ENCODE measurements at regions not wholly inside any gene's neighbourhood (a gene's known extent, or its start where the extent isn't known, plus 50 kb on each side); places are given as distances from the start of the nearest gene placed in this dataset.

GRCh38 chr7:148527717-148528168, 62.8 kb upstream of the C7orf33 start:
- Histone ChIP-seq H3K4me1 (no peaks in the 10 kb centered on the region), H2AFZ (no peak overlapping the region), H3K27ac (no peak overlapping the region), H3K4me2 (ENCODE audit: low read length) (no peak overlapping the region), H3K9ac (no peak overlapping the region), H3K9me3 (ENCODE audit: control insufficient read depth, low read length) (no peaks in the 10 kb centered on the region), H3K36me3 (ENCODE audit: control insufficient read depth, insufficient read depth, low read length) (no peaks in the 10 kb centered on the region), H3K4me3 (ENCODE audit: low read depth, low read length) (no peak overlapping the region), H3K79me2 (no peaks in the 10 kb centered on the region), H3K27me3 (ENCODE audit: control insufficient read depth, insufficient read depth, low read length) (peaks cover 3% of the 10 kb centered on the region)
- peak; percentile 54 for TF ChIP-seq CTCF (IDR thresholded peaks at IDR 0.05)

GRCh38 chr7:148535217-148535616, 55.3 kb upstream of the C7orf33 start:
- no peak overlapping the region for H2AFZ ChIP-seq
- H3K27me3 ChIP-seq (ENCODE audit: control insufficient read depth, insufficient read depth, low read length) = no peaks in the 10 kb centered on the region
- no peaks in the 10 kb centered on the region for H3K79me2 ChIP-seq
- H3K9me3 ChIP-seq (ENCODE audit: control insufficient read depth, low read length) = no peaks in the 10 kb centered on the region
- H3K36me3 ChIP-seq (ENCODE audit: control insufficient read depth, insufficient read depth, low read length) = no peaks in the 10 kb centered on the region
- TF ChIP-seq CTCF (IDR thresholded peaks at IDR 0.05) = no peak
- H3K4me3 ChIP-seq (ENCODE audit: low read depth, low read length) = no peak overlapping the region
- H3K4me1 ChIP-seq = no peaks in the 10 kb centered on the region
- no peak overlapping the region for H3K4me2 ChIP-seq (ENCODE audit: low read length)
- no peak overlapping the region for H3K9ac ChIP-seq
- H3K27ac ChIP-seq = no peak overlapping the region

GRCh38 chr7:148537435-148537834, 53.1 kb upstream of the C7orf33 start:
- Histone ChIP-seq H3K27me3 (ENCODE audit: control insufficient read depth, insufficient read depth, low read length) (no peaks in the 10 kb centered on the region), H3K36me3 (ENCODE audit: control insufficient read depth, insufficient read depth, low read length) (no peaks in the 10 kb centered on the region), H3K9ac (no peak overlapping the region), H3K27ac (no peak overlapping the region), H3K4me1 (no peaks in the 10 kb centered on the region), H3K9me3 (ENCODE audit: control insufficient read depth, low read length) (no peaks in the 10 kb centered on the region), H2AFZ (no peak overlapping the region), H3K79me2 (no peaks in the 10 kb centered on the region), H3K4me3 (ENCODE audit: low read depth, low read length) (no peak overlapping the region), H3K4me2 (ENCODE audit: low read length) (no peak overlapping the region)
- TF ChIP-seq CTCF (IDR thresholded peaks at IDR 0.05) = no peak

GRCh38 chr7:148540041-148540738, 50.4 kb upstream of the C7orf33 start:
- Histone ChIP-seq H3K4me3 (ENCODE audit: low read depth, low read length) (no peak overlapping the region), H3K79me2 (no peaks in the 10 kb centered on the region), H3K4me1 (no peaks in the 10 kb centered on the region), H3K9me3 (ENCODE audit: control insufficient read depth, low read length) (no peaks in the 10 kb centered on the region), H3K4me2 (ENCODE audit: low read length) (no peak overlapping the region), H3K27ac (no peak overlapping the region), H2AFZ (no peak overlapping the region), H3K9ac (no peak overlapping the region), H3K36me3 (ENCODE audit: control insufficient read depth, insufficient read depth, low read length) (no peaks in the 10 kb centered on the region), H3K27me3 (ENCODE audit: control insufficient read depth, insufficient read depth, low read length) (no peaks in the 10 kb centered on the region)
- TF ChIP-seq CTCF (IDR thresholded peaks at IDR 0.05) = no peak

All from parathyroid adenoma (tissue), 2 donors.